NCI-H526 (cell line): ENCODE measurements at regions not wholly inside any gene's neighbourhood (a gene's known extent, or its start where the extent isn't known, plus 50 kb on each side); places are given as distances from the start of the nearest gene placed in this dataset.

Experiments
- DNase-seq, 2 experiments: peaks; one replicate each; lab custom pipeline; 2025; lab: John Stamatoyannopoulos, UW

GRCh38 chr3:6510713-6511112, 350.2 kb upstream of the GRM7 start:
- no peak for DNase-seq

GRCh38 chr3:6512172-6512800, 348.6 kb upstream of the GRM7 start:
- DNase-seq, result no peak

GRCh38 chr3:6516143-6516542, 344.8 kb upstream of the GRM7 start:
- DNase-seq, result no peak

- DNase-seq, result no peak
Observed at GRCh38 chr3:6516694-6517093, 344.2 kb upstream of the GRM7 start.

GRCh38 chr3:6518709-6519345, 342.1 kb upstream of the GRM7 start:
- DNase-seq, result no peak

- no peak for DNase-seq
Observed at GRCh38 chr3:6521369-6522113, 339.4 kb upstream of the GRM7 start.

- no peak for DNase-seq
Observed at GRCh38 chr3:6522191-6522590, 338.7 kb upstream of the GRM7 start.

- DNase-seq, result no peak
Observed at GRCh38 chr3:6523043-6523442, 337.9 kb upstream of the GRM7 start.

- DNase-seq, result no peak
Observed at GRCh38 chr3:6524479-6524878, 336.4 kb upstream of the GRM7 start.

GRCh38 chr3:6526321-6526720, 334.6 kb upstream of the GRM7 start:
- DNase-seq, result no peak

- no peak for DNase-seq
Observed at GRCh38 chr3:6526861-6527260, 334.1 kb upstream of the GRM7 start.

- DNase-seq, result no peak
Observed at GRCh38 chr3:6528951-6529350, 332.0 kb upstream of the GRM7 start.

GRCh38 chr3:6531153-6531552, 329.8 kb upstream of the GRM7 start:
- DNase-seq, result no peak

GRCh38 chr3:6532101-6532500, 328.8 kb upstream of the GRM7 start:
- no peak for DNase-seq

- DNase-seq, result no peak
Observed at GRCh38 chr3:6540981-6541380, 319.9 kb upstream of the GRM7 start.

GRCh38 chr3:6542795-6543194, 318.1 kb upstream of the GRM7 start:
- peak in 1 of 2 experiments; percentile 5 for DNase-seq

GRCh38 chr3:6549296-6549695, 311.6 kb upstream of the GRM7 start:
- no peak for DNase-seq

- peak; percentile 28 to 45 for DNase-seq
Observed at GRCh38 chr3:6551165-6551564, 309.8 kb upstream of the GRM7 start.

- no peak for DNase-seq
Observed at GRCh38 chr3:6560259-6560658, 300.7 kb upstream of the GRM7 start.

GRCh38 chr3:6567241-6567640, 293.7 kb upstream of the GRM7 start:
- no peak for DNase-seq

GRCh38 chr3:6568999-6569493, 291.9 kb upstream of the GRM7 start:
- no peak for DNase-seq

- DNase-seq, result no peak
Observed at GRCh38 chr3:6571448-6571847, 289.5 kb upstream of the GRM7 start.

GRCh38 chr3:6577584-6577983, 283.3 kb upstream of the GRM7 start:
- no peak for DNase-seq
